WTC11 (cell line): ENCODE measurements at regions not wholly inside any gene's neighbourhood (a gene's known extent, or its start where the extent isn't known, plus 50 kb on each side); places are given as distances from the start of the nearest gene placed in this dataset.

Source experiments
- ATAC-seq: fragments of 200-7000 bp; cut with Tn5 transposase; 2 replicates; pipeline ENCODE4 v1.10.0; 2021; ENCODE audit warnings: mild to moderate bottlenecking, moderate library complexity
- CTCF ChIA-PET: fragments of 300-600 bp; sonication (Branson Sonifier 250); formaldehyde crosslinking; loops from one replicate; lab custom pipeline; 2021; ENCODE audit warnings: antibody characterized with exemption; lab: Charles Lee
- POLR2A ChIA-PET: fragments of 350-600 bp; sonication (Branson Sonifier 250); formaldehyde crosslinking; loops from one replicate; lab custom pipeline; 2021; ENCODE audit warnings: antibody characterized with exemption; lab: Charles Lee
- DNase-seq: peaks from one replicate; pipeline ENCODE4 v3.0.0; 2021; ENCODE audit warnings: low spot score
- H3K27ac Mint-ChIP-seq: 2 replicates; pipeline ENCODE4 v1.8.0; 2021; ENCODE audit warnings: mixed read lengths
- H3K27me3 Mint-ChIP-seq: 2 replicates; pipeline ENCODE4 v1.8.0; 2021; ENCODE audit warnings: low read depth, mild to moderate bottlenecking, moderate library complexity, mixed read lengths
- H3K36me3 Mint-ChIP-seq: 2 replicates; pipeline ENCODE4 v1.8.0; 2021; ENCODE audit warnings: mixed read lengths
- H3K4me1 Mint-ChIP-seq: 2 replicates; pipeline ENCODE4 v1.8.0; 2022; ENCODE audit warnings: mixed read lengths
- H3K4me3 Mint-ChIP-seq: 2 replicates; pipeline ENCODE4 v1.8.0; 2021; ENCODE audit warnings: mild to moderate bottlenecking, moderate library complexity, mixed read lengths
- H3K9me3 Mint-ChIP-seq: 2 replicates; pipeline ENCODE4 v1.8.0; 2021; ENCODE audit warnings: mixed read lengths
- ATF2 ChIP-seq: sonication (generic); formaldehyde crosslinking; IDR thresholded peaks from 2 replicates; pipeline ENCODE4 v1.8.1; 2022; ENCODE audit warnings: low read depth, missing genetic modification reagents, borderline replicate concordance
- ETV6 ChIP-seq: sonication (generic); formaldehyde crosslinking; IDR thresholded peaks from 2 replicates; pipeline ENCODE4 v1.8.1; 2022; ENCODE audit warnings: mild to moderate bottlenecking, missing genetic modification reagents
- FOXJ3 ChIP-seq: sonication (generic); formaldehyde crosslinking; IDR thresholded peaks from 2 replicates; pipeline ENCODE4 v1.9.0; 2021; ENCODE audit warnings: missing genetic modification reagents, mild to moderate bottlenecking, borderline replicate concordance
- FOXP1 ChIP-seq: sonication (generic); formaldehyde crosslinking; IDR thresholded peaks from 2 replicates; pipeline ENCODE4 v1.8.0; 2022; ENCODE audit warnings: missing genetic modification reagents, mild to moderate bottlenecking, moderate library complexity, borderline replicate concordance
- FOXP4 ChIP-seq: sonication (generic); formaldehyde crosslinking; IDR thresholded peaks from 2 replicates; pipeline ENCODE4 v1.8.0; 2022; ENCODE audit warnings: mild to moderate bottlenecking, missing genetic modification reagents
- HMGA2 ChIP-seq: fragments of 250-450 bp; sonication (Bioruptor Pico); IDR thresholded peaks from 2 replicates; pipeline ENCODE4 v1.4.0; 2021; ENCODE audit warnings: mild to moderate bottlenecking, moderate library complexity
- HMGXB4 ChIP-seq: sonication (generic); formaldehyde crosslinking; IDR thresholded peaks from 2 replicates; pipeline ENCODE4 v1.8.1; 2023; ENCODE audit warnings: mild to moderate bottlenecking, moderate library complexity, missing genetic modification reagents
- MAX ChIP-seq: sonication (generic); formaldehyde crosslinking; IDR thresholded peaks from 2 replicates; pipeline ENCODE4 v1.8.0; 2022; ENCODE audit warnings: mild to moderate bottlenecking, missing genetic modification reagents
- MYBL2 ChIP-seq: sonication (generic); formaldehyde crosslinking; IDR thresholded peaks from 2 replicates; pipeline ENCODE4 v1.8.1; 2023; ENCODE audit warnings: mild to moderate bottlenecking, moderate library complexity, missing genetic modification reagents
- SOX15 ChIP-seq: fragments of 250-450 bp; sonication (Bioruptor Pico); IDR thresholded peaks from 2 replicates; pipeline ENCODE4 v1.9.0; 2021; ENCODE audit warnings: mild to moderate bottlenecking
- SP1 ChIP-seq: sonication (generic); formaldehyde crosslinking; conservative IDR thresholded peaks from 2 replicates; pipeline ENCODE4 v1.8.1; 2022; ENCODE audit warnings: missing genetic modification reagents
- STAT6 ChIP-seq: sonication (generic); formaldehyde crosslinking; conservative IDR thresholded peaks from 2 replicates; pipeline ENCODE4 v1.8.1; 2023; ENCODE audit warnings: mild to moderate bottlenecking, low read depth, missing genetic modification reagents, moderate library complexity
- USF2 ChIP-seq: sonication (generic); formaldehyde crosslinking; IDR thresholded peaks from 2 replicates; pipeline ENCODE4 v1.8.1; 2023; ENCODE audit warnings: mild to moderate bottlenecking, missing genetic modification reagents, moderate library complexity
- ZBTB21 ChIP-seq: sonication (generic); formaldehyde crosslinking; IDR thresholded peaks from 2 replicates; pipeline ENCODE4 v1.8.1; 2023; ENCODE audit warnings: mild to moderate bottlenecking, missing genetic modification reagents, borderline replicate concordance
- ZNF138 ChIP-seq: sonication (generic); formaldehyde crosslinking; conservative IDR thresholded peaks from 2 replicates; pipeline ENCODE4 v1.8.1; 2022; ENCODE audit warnings: mild to moderate bottlenecking, moderate library complexity, missing genetic modification reagents
- ZNF423 ChIP-seq: fragments of 250-450 bp; sonication (Bioruptor Pico); IDR thresholded peaks from 2 replicates; pipeline ENCODE4 v2.1.2; 2022; ENCODE audit warnings: mild to moderate bottlenecking, moderate library complexity
- ZNF532 ChIP-seq: fragments of 250-450 bp; sonication (Bioruptor Pico); IDR thresholded peaks from 2 replicates; pipeline ENCODE4 v1.9.0; 2021; ENCODE audit warnings: mild to moderate bottlenecking, borderline replicate concordance

GRCh38 chr18:30632071-30632698 is 410.4 kb downstream of the DSC3 start:
- peak overlapping the region; percentile 9; the same call in 1 of the 2 replicates for H3K4me3 Mint-ChIP-seq
- CTCF ChIA-PET, result no interaction called here
- H3K9me3 Mint-ChIP-seq, result peaks cover 42% of the 10 kb centered on the region
- ATAC-seq (peak; percentile 93), DNase-seq (peak; percentile 13)
- peaks cover 25% of the 10 kb centered on the region for H3K4me1 Mint-ChIP-seq
- TF ChIP-seq HMGA2 (CRISPR knock-in tag), result no peak
- TF ChIP-seq USF2, result peak; percentile 58; the same call in 1 of the 2 replicates
- peak; percentile 21; the same call in 1 of the 2 replicates for TF ChIP-seq ZNF423
- TF ChIP-seq STAT6 (CRISPR knock-in tag), result no peak
- TF ChIP-seq ETV6 (CRISPR knock-in tag), result peak; percentile 66; the same call in 1 of the 2 replicates
- H3K36me3 Mint-ChIP-seq, result peaks cover 34% of the 10 kb centered on the region
- peak overlapping the region; percentile 93 for H3K27ac Mint-ChIP-seq
- H3K27me3 Mint-ChIP-seq, result peaks cover 61% of the 10 kb centered on the region
- POLR2A ChIA-PET, result no interaction called here

GRCh38 chr18:30625961-30626360 is 416.6 kb downstream of the DSC3 start:
- no peak for TF ChIP-seq FOXJ3
- TF ChIP-seq MYBL2 (CRISPR knock-in tag), result no peak
- no peak for TF ChIP-seq FOXP1 (CRISPR knock-in tag)
- no peak for TF ChIP-seq ATF2 (CRISPR knock-in tag)
- TF ChIP-seq FOXP4, result no peak
- no peak for TF ChIP-seq ZBTB21 (CRISPR knock-in tag)
- TF ChIP-seq ZNF138 (CRISPR knock-in tag), result no peak
- TF ChIP-seq ZNF532 (CRISPR knock-in tag), result no peak
- no peak for TF ChIP-seq MAX
- TF ChIP-seq STAT6 (CRISPR knock-in tag), result no peak
- TF ChIP-seq ETV6 (CRISPR knock-in tag), result no peak
- no peak for TF ChIP-seq SOX15 (CRISPR knock-in tag)
- no peak for TF ChIP-seq HMGXB4 (CRISPR knock-in tag)
- no peak for TF ChIP-seq SP1
- no peak for TF ChIP-seq ZNF423
- ChIA-PET POLR2A (no interaction called here), CTCF (no interaction called here)
- no peak for ATAC-seq
- Mint-ChIP-seq H3K4me1 (peaks cover 38% of the 10 kb centered on the region), H3K9me3 (peaks cover 29% of the 10 kb centered on the region), H3K36me3 (peaks cover 14% of the 10 kb centered on the region), H3K27ac (no peak overlapping the region), H3K4me3 (no peak overlapping the region), H3K27me3 (peaks cover 92% of the 10 kb centered on the region)
- DNase-seq, result no peak
